ENCODE measurements at regions not wholly inside any gene's neighbourhood (a gene's known extent, or its start where the extent isn't known, plus 50 kb on each side); places are given as distances from the start of the nearest gene placed in this dataset.

- TF ChIP-seq CTCF (IDR thresholded peaks at IDR 0.05; ENCODE audit: insufficient read depth, low read depth, low read length) (no peak), EZH2 (IDR thresholded peaks at IDR 0.05; ENCODE audit: insufficient read depth, low read length) (no peak)
- H3K27me3 Mint-ChIP-seq (ENCODE audit: low read depth, unreplicated experiment) = peaks cover 42% of the 10 kb centered on the region
- FAIRE-seq (no peak), DNase-seq (ENCODE audit: low read depth) (no peak)
- Histone ChIP-seq H3K79me2 (ENCODE audit: insufficient read depth, low read length) (no peaks in the 10 kb centered on the region), H3K27me3 (ENCODE audit: insufficient read depth, low read length) (no peaks in the 10 kb centered on the region), H3K4me2 (ENCODE audit: low read length) (no peak overlapping the region), H4K20me1 (ENCODE audit: insufficient read depth, low read length) (no peaks in the 10 kb centered on the region), H3K4me1 (ENCODE audit: insufficient read depth, low read length) (no peaks in the 10 kb centered on the region), H3K36me3 (ENCODE audit: insufficient read depth, low read length) (no peaks in the 10 kb centered on the region), H3K27ac (ENCODE audit: low read depth, low read length) (no peak overlapping the region), H3K9me3 (ENCODE audit: insufficient read depth, low read depth, low read length) (no peaks in the 10 kb centered on the region), H3K9ac (ENCODE audit: low read length) (no peak overlapping the region), H2AFZ (ENCODE audit: low read depth, low read length) (no peak overlapping the region), H3K4me3 (ENCODE audit: insufficient read depth, low read depth, low read length) (no peak overlapping the region)
- H3K9me3 Mint-ChIP-seq (ENCODE audit: unreplicated experiment) = peaks cover 2% of the 10 kb centered on the region
- no peaks in the 10 kb centered on the region for H3K36me3 Mint-ChIP-seq (ENCODE audit: low read depth, unreplicated experiment)
- no peaks in the 10 kb centered on the region for H3K4me1 Mint-ChIP-seq (ENCODE audit: low read depth, unreplicated experiment)
- H3K4me3 Mint-ChIP-seq (ENCODE audit: unreplicated experiment) = no peak overlapping the region
- no peak overlapping the region for H3K27ac Mint-ChIP-seq (ENCODE audit: unreplicated experiment)
Observed at GRCh38 chr11:135033540-135033939, 621.5 kb upstream of the B3GAT1 start.

GRCh38 chr11:135031205-135031989, 619.4 kb upstream of the B3GAT1 start:
- H3K4me2 ChIP-seq (ENCODE audit: low read length) = no peak overlapping the region
- Mint-ChIP-seq H3K4me3 (ENCODE audit: unreplicated experiment) (no peak overlapping the region), H3K4me1 (ENCODE audit: low read depth, unreplicated experiment) (no peaks in the 10 kb centered on the region), H3K27me3 (ENCODE audit: low read depth, unreplicated experiment) (peaks cover 33% of the 10 kb centered on the region), H3K27ac (ENCODE audit: unreplicated experiment) (no peak overlapping the region), H3K9me3 (ENCODE audit: unreplicated experiment) (peaks cover 2% of the 10 kb centered on the region), H3K36me3 (ENCODE audit: low read depth, unreplicated experiment) (no peaks in the 10 kb centered on the region)
- H3K4me3 ChIP-seq (ENCODE audit: insufficient read depth, low read depth, low read length) = no peak overlapping the region
- no peaks in the 10 kb centered on the region for H3K79me2 ChIP-seq (ENCODE audit: insufficient read depth, low read length)
- TF ChIP-seq EZH2 (IDR thresholded peaks at IDR 0.05; ENCODE audit: insufficient read depth, low read length) (no peak), CTCF (IDR thresholded peaks at IDR 0.05; ENCODE audit: insufficient read depth, low read depth, low read length) (no peak)
- H3K36me3 ChIP-seq (ENCODE audit: insufficient read depth, low read length) = no peaks in the 10 kb centered on the region
- H3K27me3 ChIP-seq (ENCODE audit: insufficient read depth, low read length) = no peaks in the 10 kb centered on the region
- no peaks in the 10 kb centered on the region for H3K4me1 ChIP-seq (ENCODE audit: insufficient read depth, low read length)
- no peak overlapping the region for H3K9ac ChIP-seq (ENCODE audit: low read length)
- no peak overlapping the region for H3K27ac ChIP-seq (ENCODE audit: low read depth, low read length)
- no peak overlapping the region for H2AFZ ChIP-seq (ENCODE audit: low read depth, low read length)
- no peak for FAIRE-seq
- DNase-seq (ENCODE audit: low read depth) = no peak
- no peaks in the 10 kb centered on the region for H4K20me1 ChIP-seq (ENCODE audit: insufficient read depth, low read length)
- no peaks in the 10 kb centered on the region for H3K9me3 ChIP-seq (ENCODE audit: insufficient read depth, low read depth, low read length)

GRCh38 chr11:135027461-135027860, 615.4 kb upstream of the B3GAT1 start:
- DNase-seq (ENCODE audit: low read depth) = peak; percentile 18
- H3K36me3 ChIP-seq (ENCODE audit: insufficient read depth, low read length) = no peaks in the 10 kb centered on the region
- H2AFZ ChIP-seq (ENCODE audit: low read depth, low read length) = no peak overlapping the region
- no peaks in the 10 kb centered on the region for H3K4me1 ChIP-seq (ENCODE audit: insufficient read depth, low read length)
- H4K20me1 ChIP-seq (ENCODE audit: insufficient read depth, low read length) = no peaks in the 10 kb centered on the region
- no peak overlapping the region for H3K4me3 Mint-ChIP-seq (ENCODE audit: unreplicated experiment)
- no peaks in the 10 kb centered on the region for H3K4me1 Mint-ChIP-seq (ENCODE audit: low read depth, unreplicated experiment)
- no peaks in the 10 kb centered on the region for H3K9me3 ChIP-seq (ENCODE audit: insufficient read depth, low read depth, low read length)
- no peak overlapping the region for H3K4me3 ChIP-seq (ENCODE audit: insufficient read depth, low read depth, low read length)
- H3K9me3 Mint-ChIP-seq (ENCODE audit: unreplicated experiment) = no peaks in the 10 kb centered on the region
- no peak for FAIRE-seq
- H3K79me2 ChIP-seq (ENCODE audit: insufficient read depth, low read length) = no peaks in the 10 kb centered on the region
- H3K36me3 Mint-ChIP-seq (ENCODE audit: low read depth, unreplicated experiment) = no peaks in the 10 kb centered on the region
- peaks cover 14% of the 10 kb centered on the region for H3K27me3 Mint-ChIP-seq (ENCODE audit: low read depth, unreplicated experiment)
- no peak overlapping the region for H3K27ac Mint-ChIP-seq (ENCODE audit: unreplicated experiment)
- no peaks in the 10 kb centered on the region for H3K27me3 ChIP-seq (ENCODE audit: insufficient read depth, low read length)
- TF ChIP-seq CTCF (IDR thresholded peaks at IDR 0.05; ENCODE audit: insufficient read depth, low read depth, low read length) = no peak
- TF ChIP-seq EZH2 (IDR thresholded peaks at IDR 0.05; ENCODE audit: insufficient read depth, low read length) = no peak
- H3K4me2 ChIP-seq (ENCODE audit: low read length) = no peak overlapping the region
- H3K9ac ChIP-seq (ENCODE audit: low read length) = no peak overlapping the region
- no peak overlapping the region for H3K27ac ChIP-seq (ENCODE audit: low read depth, low read length)

All from astrocyte (in vitro differentiated cells and primary cell).